GM12872 (cell line): ENCODE measurements at regions not wholly inside any gene's neighbourhood (a gene's known extent, or its start where the extent isn't known, plus 50 kb on each side); places are given as distances from the start of the nearest gene placed in this dataset.

Experiments
- CTCF ChIP-seq: IDR thresholded peaks from 3 replicates; pipeline ENCODE4 v1.5.1; 2011; ENCODE audit warnings: low read depth, mild to moderate bottlenecking, low read length, moderate library complexity; ENCODE audit not compliant: insufficient read depth

- TF ChIP-seq CTCF: no peak
Measured at GRCh38 chrX:122363112-122363795, 820.8 kb upstream of the GRIA3 start.

GRCh38 chrX:122389005-122389404, 795.1 kb upstream of the GRIA3 start:
- TF ChIP-seq CTCF: no peak

GRCh38 chrX:122418758-122419157, 765.3 kb upstream of the GRIA3 start:
- TF ChIP-seq CTCF: no peak

GRCh38 chrX:122421434-122422121, 762.5 kb upstream of the GRIA3 start:
- TF ChIP-seq CTCF: no peak

- no peak for TF ChIP-seq CTCF
Measured at GRCh38 chrX:122422547-122422946, 761.5 kb upstream of the GRIA3 start.

GRCh38 chrX:122434942-122435341, 749.1 kb upstream of the GRIA3 start:
- TF ChIP-seq CTCF: no peak

GRCh38 chrX:122439831-122440230, 744.2 kb upstream of the GRIA3 start:
- TF ChIP-seq CTCF: no peak
